H9 (cell line): ENCODE measurements at regions not wholly inside any gene's neighbourhood (a gene's known extent, or its start where the extent isn't known, plus 50 kb on each side); places are given as distances from the start of the nearest gene placed in this dataset.

Experiments used
- DNase-seq: peaks from one replicate; pipeline ENCODE4 v3.0.0-alpha.2; 2017
- H2AFZ ChIP-seq: one replicate; pipeline ENCODE4 v1.6.1; 2013; ENCODE audit warnings: mild to moderate bottlenecking, low read length, control low read depth, moderate library complexity
- H2AK5ac ChIP-seq: 2 replicates; pipeline ENCODE4 v1.6.1; 2013; ENCODE audit warnings: low read length, control low read depth, mixed read lengths; ENCODE audit not compliant: insufficient read length
- H2BK120ac ChIP-seq: one replicate; pipeline ENCODE4 v1.6.1; 2013; ENCODE audit warnings: low read depth, mild to moderate bottlenecking, low read length, control low read depth, inconsistent platforms; ENCODE audit not compliant: poor library complexity, severe bottlenecking
- H2BK12ac ChIP-seq: 2 replicates; pipeline ENCODE4 v1.6.1; 2013; ENCODE audit warnings: low read length, control low read depth, mixed read lengths, low read depth; ENCODE audit not compliant: insufficient read length
- H2BK15ac ChIP-seq: 2 replicates; pipeline ENCODE4 v1.6.1; 2013; ENCODE audit warnings: low read depth, low read length, control low read depth
- H2BK20ac ChIP-seq: one replicate; pipeline ENCODE4 v1.6.1; 2013; ENCODE audit warnings: low read depth, mild to moderate bottlenecking, low read length, control low read depth, inconsistent platforms; ENCODE audit not compliant: poor library complexity, severe bottlenecking
- H2BK5ac ChIP-seq: 2 replicates; pipeline ENCODE4 v1.6.1; 2013; ENCODE audit warnings: low read length, control low read depth, mixed read lengths; ENCODE audit not compliant: insufficient read length
- H3K14ac ChIP-seq: 2 replicates; pipeline ENCODE4 v1.6.1; 2013; ENCODE audit warnings: low read length, control low read depth; ENCODE audit not compliant: insufficient read depth
- H3K18ac ChIP-seq: 2 replicates; pipeline ENCODE4 v1.6.1; 2013; ENCODE audit warnings: low read depth, mild to moderate bottlenecking, mixed read lengths, low read length, control low read depth; ENCODE audit not compliant: insufficient read length
- H3K23ac ChIP-seq: 2 replicates; pipeline ENCODE4 v1.6.1; 2013; ENCODE audit warnings: low read length, control low read depth, mixed read lengths, low read depth; ENCODE audit not compliant: insufficient read length
- H3K23me2 ChIP-seq: 2 replicates; pipeline ENCODE4 v1.6.1; 2013; ENCODE audit warnings: low read depth, mild to moderate bottlenecking, mixed read lengths, low read length, control low read depth; ENCODE audit not compliant: insufficient read length, poor library complexity, severe bottlenecking
- H3K27ac ChIP-seq: 2 replicates; pipeline ENCODE4 v1.5.1; 2013; ENCODE audit warnings: low read length, control low read depth, mixed read lengths, low read depth; ENCODE audit not compliant: insufficient read length
- H3K27me3 ChIP-seq: 2 replicates; pipeline ENCODE4 v1.6.1; 2013; ENCODE audit warnings: low read length, control low read depth, inconsistent platforms; ENCODE audit not compliant: insufficient read depth
- H3K4ac ChIP-seq: 2 replicates; pipeline ENCODE4 v1.6.1; 2013; ENCODE audit warnings: low read depth, mild to moderate bottlenecking, control low read depth, inconsistent platforms, low read length, moderate library complexity
- H3K4me1 ChIP-seq: 2 replicates; pipeline ENCODE4 v1.6.1; 2013; ENCODE audit warnings: low read length, control low read depth, inconsistent platforms; ENCODE audit not compliant: insufficient read depth
- H3K4me2 ChIP-seq: 2 replicates; pipeline ENCODE4 v1.6.1; 2013; ENCODE audit warnings: low read length, control low read depth, mixed read lengths; ENCODE audit not compliant: insufficient read length, insufficient read depth
- H3K56ac ChIP-seq: 2 replicates; pipeline ENCODE4 v1.6.1; 2013; ENCODE audit warnings: low read depth, mild to moderate bottlenecking, mixed read lengths, low read length, control low read depth; ENCODE audit not compliant: insufficient read length
- H3K79me1 ChIP-seq: 2 replicates; pipeline ENCODE4 v1.6.1; 2013; ENCODE audit warnings: low read depth, mild to moderate bottlenecking, moderate library complexity, low read length, control low read depth, inconsistent platforms; ENCODE audit not compliant: insufficient read depth, poor library complexity, severe bottlenecking
- H3K79me2 ChIP-seq: 2 replicates; pipeline ENCODE4 v1.6.1; 2013; ENCODE audit warnings: low read length, control low read depth, inconsistent platforms; ENCODE audit not compliant: insufficient read depth
- H3K9ac ChIP-seq: 2 replicates; pipeline ENCODE4 v1.6.1; 2013; ENCODE audit warnings: low read length, control low read depth, mixed read lengths; ENCODE audit not compliant: insufficient read length; ENCODE audit errors: extremely low read depth
- H3K9me3 ChIP-seq: one replicate; pipeline ENCODE4 v1.6.1; 2013; ENCODE audit warnings: low read depth, low read length, inconsistent platforms; ENCODE audit not compliant: control insufficient read depth
- H3T11ph ChIP-seq: one replicate; pipeline ENCODE4 v1.6.1; 2013; ENCODE audit warnings: mild to moderate bottlenecking, low read length, control low read depth, inconsistent platforms
- H4K20me1 ChIP-seq: one replicate; pipeline ENCODE4 v1.6.1; 2013; ENCODE audit not compliant: control insufficient read depth, insufficient read length, insufficient read depth
- H4K5ac ChIP-seq: 2 replicates; pipeline ENCODE4 v1.6.1; 2013; ENCODE audit warnings: low read depth, mild to moderate bottlenecking, mixed read lengths, low read length, control low read depth; ENCODE audit not compliant: insufficient read length
- H4K8ac ChIP-seq: replicated peaks from 2 replicates; pipeline ENCODE4 v1.6.1; 2013; ENCODE audit warnings: low read length, control low read depth, mixed read lengths, low read depth; ENCODE audit not compliant: insufficient read length
- H4K91ac ChIP-seq: 2 replicates; pipeline ENCODE4 v1.6.1; 2013; ENCODE audit warnings: low read depth, mild to moderate bottlenecking, moderate library complexity, mixed read lengths, low read length, control low read depth; ENCODE audit not compliant: insufficient read length
- H3K27ac Mint-ChIP-seq, 3 experiments: 2 replicates in 2 of 3; 3 replicates in 1 of 3; pipeline ENCODE4 v1.8.0; 2020 to 2021; ENCODE audit warnings: mixed read lengths in 3 of 3, mild to moderate bottlenecking in 1 of 3, moderate library complexity in 1 of 3
- H3K27me3 Mint-ChIP-seq: 2 replicates; pipeline ENCODE4 v1.8.0; 2021; ENCODE audit warnings: low read depth, mild to moderate bottlenecking, moderate library complexity, mixed read lengths
- H3K36me3 Mint-ChIP-seq, 3 experiments: 2 replicates in 2 of 3; 3 replicates in 1 of 3; pipeline ENCODE4 v1.8.0; 2020 to 2021; ENCODE audit warnings: low read depth in 3 of 3, mixed read lengths in 3 of 3; ENCODE audit not compliant: insufficient read depth in 1 of 3
- H3K4me1 Mint-ChIP-seq, 2 experiments: 2 replicates each; pipeline ENCODE4 v1.8.0; 2020; ENCODE audit warnings: mixed read lengths in 2 of 2
- H3K4me3 Mint-ChIP-seq, 2 experiments: 2 replicates in 1 of 2; 3 replicates in 1 of 2; pipeline ENCODE4 v1.8.0; 2020 to 2021; ENCODE audit warnings: mild to moderate bottlenecking in 2 of 2, mixed read lengths in 2 of 2, moderate library complexity in 1 of 2
- H3K9me3 Mint-ChIP-seq, 2 experiments: 2 replicates in 1 of 2; 3 replicates in 1 of 2; pipeline ENCODE4 v1.8.0; 2020; ENCODE audit warnings: mild to moderate bottlenecking in 2 of 2, mixed read lengths in 2 of 2, moderate library complexity in 1 of 2
- CTCF ChIP-seq: fragments of 200-600 bp; sonication (generic); conservative IDR thresholded peaks from 3 replicates; pipeline ENCODE4 v1.8.0; 2021; ENCODE audit warnings: antibody characterized with exemption, mild to moderate bottlenecking
- WGBS: extraction: QIAGEN DNeasy Blood & Tissue Kit; methylation state at CpG from one replicate; pipeline ENCODE4 v1.1.7; 2013; ENCODE audit warnings: missing lambda C conversion rate, low lambda C conversion rate, mixed read lengths; ENCODE audit not compliant: insufficient read length; ENCODE audit errors: extremely low coverage; 5-methylcytosine and 5-hydroxymethylcytosine counted together

GRCh38 chr2:123916531-123916930, 108.6 kb upstream of the CNTNAP5 start:
- Histone ChIP-seq H2AK5ac (no peak overlapping the region), H3K27me3 (no peaks in the 10 kb centered on the region), H3K9ac (no peak overlapping the region), H3K23ac (no peak overlapping the region), H3K56ac (no peak overlapping the region), H2BK15ac (no peak overlapping the region), H3K4ac (no peak overlapping the region), H3K14ac (no peak overlapping the region), H2BK120ac (no peak overlapping the region), H2BK5ac (no peak overlapping the region), H4K91ac (no peak overlapping the region), H3T11ph (no peak overlapping the region), H4K5ac (no peak overlapping the region), H3K23me2 (peaks cover 3% of the 10 kb centered on the region), H3K79me2 (no peaks in the 10 kb centered on the region), H2AFZ (no peak overlapping the region), H3K9me3 (no peaks in the 10 kb centered on the region), H2BK20ac (no peak overlapping the region), H3K4me1 (no peaks in the 10 kb centered on the region), H3K79me1 (no peaks in the 10 kb centered on the region), H3K27ac (no peak overlapping the region), H2BK12ac (no peak overlapping the region), H3K18ac (no peak overlapping the region), H4K20me1 (no peaks in the 10 kb centered on the region), H4K8ac (no peak overlapping the region), H3K4me2 (no peak overlapping the region)
- peaks cover 0 to 2% of the 10 kb centered on the region in 2 experiments; a peak in 1 of 4 replicates for H3K4me1 Mint-ChIP-seq
- no CpG with 5 or more reads among the region's 1 CpG for WGBS
- TF ChIP-seq CTCF = no peak
- H3K36me3 Mint-ChIP-seq = no peaks in the 10 kb centered on the region
- H3K4me3 Mint-ChIP-seq = no peak overlapping the region
- H3K27me3 Mint-ChIP-seq = no peaks in the 10 kb centered on the region
- no peak overlapping the region for H3K27ac Mint-ChIP-seq
- no peak for DNase-seq
- H3K9me3 Mint-ChIP-seq = no peaks in the 10 kb centered on the region; a peak in 1 of 5 replicates
